ENCODE measurements at regions not wholly inside any gene's neighbourhood (a gene's known extent, or its start where the extent isn't known, plus 50 kb on each side); places are given as distances from the start of the nearest gene placed in this dataset.

- no peak for TF ChIP-seq EZH2 (IDR thresholded peaks at IDR 0.05; ENCODE audit: borderline replicate concordance, low read length)
- no peak for TF ChIP-seq CTCF (conservative IDR thresholded peaks at IDR 0.05 in 1 of 2, IDR thresholded peaks at IDR 0.05 in 1 of 2; ENCODE audit: extremely low read depth in 1 of 2, insufficient read depth in 1 of 2, low read depth in 1 of 2, low read length in 2 of 2)
These were observed 184.7 kb upstream of the HSF2 start for GRCh38 chr6:122214605-122215318.
